HCT116 (cell line): ENCODE measurements at regions not wholly inside any gene's neighbourhood (a gene's known extent, or its start where the extent isn't known, plus 50 kb on each side); places are given as distances from the start of the nearest gene placed in this dataset.

ENCODE experiments used
- CBX3 ChIP-seq: IDR thresholded peaks from 2 replicates; pipeline ENCODE4 v1.6.1; 2012; ENCODE audit warnings: low read depth
- EGR1 ChIP-seq: IDR thresholded peaks from 2 replicates; pipeline ENCODE4 v1.6.1; 2012; ENCODE audit warnings: low read depth
- EZH2 ChIP-seq: fragments of 200-600 bp; sonication (generic); IDR thresholded peaks from 2 replicates; pipeline ENCODE4 v1.6.1; 2017; ENCODE audit warnings: antibody characterized with exemption, mixed run types
- FOSL1 ChIP-seq: IDR thresholded peaks from 2 replicates; pipeline ENCODE4 v1.6.1; 2012; ENCODE audit warnings: low read depth
- POLR2A ChIP-seq: IDR thresholded peaks from 2 replicates; pipeline ENCODE4 v1.7.0; 2011; ENCODE audit warnings: borderline replicate concordance; ENCODE audit not compliant: insufficient read depth, insufficient read length; ENCODE audit errors: extremely low read depth
- POLR2AphosphoS5 ChIP-seq: IDR thresholded peaks from 2 replicates; pipeline ENCODE4 v1.6.1; 2011; ENCODE audit warnings: mild to moderate bottlenecking, low read depth, low read length, moderate library complexity
- RAD21 ChIP-seq: IDR thresholded peaks from 2 replicates; pipeline ENCODE4 v1.6.1; 2012; ENCODE audit warnings: low read depth, mild to moderate bottlenecking
- SRF ChIP-seq: IDR thresholded peaks from 2 replicates; pipeline ENCODE4 v1.6.1; 2012; ENCODE audit warnings: low read depth
- YY1 ChIP-seq: IDR thresholded peaks from 2 replicates; pipeline ENCODE4 v1.6.1; 2011; ENCODE audit warnings: low read length, low read depth, moderate library complexity, mild to moderate bottlenecking; ENCODE audit not compliant: insufficient replicate concordance; ENCODE audit errors: extremely low read depth
- ZNF274 ChIP-seq: fragments of 200-500 bp; sonication (Bioruptor generic); IDR thresholded peaks from 2 replicates; pipeline ENCODE4 v1.6.1; 2014; ENCODE audit warnings: mild to moderate bottlenecking, low read depth, low read length, inconsistent platforms
- TF ChIP-seq, protein P1 (sequence below), 3 experiments: fragments of 200-600 bp in 1 of 3; sonication (generic) in 1 of 3; IDR thresholded peaks in 2 of 3; conservative IDR thresholded peaks in 1 of 3; 2 replicates each; pipeline ENCODE4 v1.5.1; 2012 to 2017; ENCODE audit warnings: low read depth in 2 of 3, low read length in 2 of 3, antibody characterized with exemption in 1 of 3, borderline replicate concordance in 1 of 3, control low read depth in 1 of 3, mild to moderate bottlenecking in 1 of 3, mixed read lengths in 1 of 3, mixed run types in 1 of 3, moderate library complexity in 1 of 3; ENCODE audit not compliant: insufficient read depth in 1 of 3
- TF ChIP-seq, protein P2 (sequence below): IDR thresholded peaks from 2 replicates; pipeline ENCODE4 v1.6.1; 2012; ENCODE audit warnings: low read depth
- TF ChIP-seq, protein P3 (sequence below): IDR thresholded peaks from 2 replicates; pipeline ENCODE4 v1.6.1; 2011; ENCODE audit warnings: mild to moderate bottlenecking, low read length, moderate library complexity; ENCODE audit not compliant: insufficient replicate concordance; ENCODE audit errors: extremely low read depth
- TF ChIP-seq, protein P4 (sequence below): IDR thresholded peaks from 2 replicates; pipeline ENCODE4 v1.6.1; 2012

DNA sequence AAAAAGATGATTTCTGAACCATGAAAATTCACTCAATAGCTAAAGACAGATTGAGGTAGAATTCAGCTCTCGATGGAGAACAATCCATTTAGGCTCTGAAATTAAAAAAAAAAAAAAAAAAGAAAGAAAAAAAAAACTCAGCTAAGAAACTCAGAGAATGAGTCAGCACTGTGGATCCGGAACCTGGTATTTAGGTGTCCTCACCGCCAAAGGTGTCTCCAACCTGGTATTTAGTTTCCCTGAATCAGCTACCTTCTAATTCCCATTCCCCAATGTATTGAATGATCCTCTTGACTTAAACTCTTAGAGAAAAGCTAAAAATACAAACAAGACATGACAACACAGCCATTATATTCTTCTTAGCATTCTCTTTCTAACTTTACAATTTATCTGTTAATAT is 150.3 kb upstream of the RASGEF1B start:
- TF ChIP-seq, protein P1, sequence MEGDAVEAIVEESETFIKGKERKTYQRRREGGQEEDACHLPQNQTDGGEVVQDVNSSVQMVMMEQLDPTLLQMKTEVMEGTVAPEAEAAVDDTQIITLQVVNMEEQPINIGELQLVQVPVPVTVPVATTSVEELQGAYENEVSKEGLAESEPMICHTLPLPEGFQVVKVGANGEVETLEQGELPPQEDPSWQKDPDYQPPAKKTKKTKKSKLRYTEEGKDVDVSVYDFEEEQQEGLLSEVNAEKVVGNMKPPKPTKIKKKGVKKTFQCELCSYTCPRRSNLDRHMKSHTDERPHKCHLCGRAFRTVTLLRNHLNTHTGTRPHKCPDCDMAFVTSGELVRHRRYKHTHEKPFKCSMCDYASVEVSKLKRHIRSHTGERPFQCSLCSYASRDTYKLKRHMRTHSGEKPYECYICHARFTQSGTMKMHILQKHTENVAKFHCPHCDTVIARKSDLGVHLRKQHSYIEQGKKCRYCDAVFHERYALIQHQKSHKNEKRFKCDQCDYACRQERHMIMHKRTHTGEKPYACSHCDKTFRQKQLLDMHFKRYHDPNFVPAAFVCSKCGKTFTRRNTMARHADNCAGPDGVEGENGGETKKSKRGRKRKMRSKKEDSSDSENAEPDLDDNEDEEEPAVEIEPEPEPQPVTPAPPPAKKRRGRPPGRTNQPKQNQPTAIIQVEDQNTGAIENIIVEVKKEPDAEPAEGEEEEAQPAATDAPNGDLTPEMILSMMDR (IDR thresholded peaks at IDR 0.05 in 2 of 3, conservative IDR thresholded peaks at IDR 0.05 in 1 of 3; ENCODE audit: borderline replicate concordance in 1 of 3, insufficient read depth in 1 of 3, low read depth in 2 of 3, low read length in 2 of 3), result no peak
- TF ChIP-seq, protein P2, sequence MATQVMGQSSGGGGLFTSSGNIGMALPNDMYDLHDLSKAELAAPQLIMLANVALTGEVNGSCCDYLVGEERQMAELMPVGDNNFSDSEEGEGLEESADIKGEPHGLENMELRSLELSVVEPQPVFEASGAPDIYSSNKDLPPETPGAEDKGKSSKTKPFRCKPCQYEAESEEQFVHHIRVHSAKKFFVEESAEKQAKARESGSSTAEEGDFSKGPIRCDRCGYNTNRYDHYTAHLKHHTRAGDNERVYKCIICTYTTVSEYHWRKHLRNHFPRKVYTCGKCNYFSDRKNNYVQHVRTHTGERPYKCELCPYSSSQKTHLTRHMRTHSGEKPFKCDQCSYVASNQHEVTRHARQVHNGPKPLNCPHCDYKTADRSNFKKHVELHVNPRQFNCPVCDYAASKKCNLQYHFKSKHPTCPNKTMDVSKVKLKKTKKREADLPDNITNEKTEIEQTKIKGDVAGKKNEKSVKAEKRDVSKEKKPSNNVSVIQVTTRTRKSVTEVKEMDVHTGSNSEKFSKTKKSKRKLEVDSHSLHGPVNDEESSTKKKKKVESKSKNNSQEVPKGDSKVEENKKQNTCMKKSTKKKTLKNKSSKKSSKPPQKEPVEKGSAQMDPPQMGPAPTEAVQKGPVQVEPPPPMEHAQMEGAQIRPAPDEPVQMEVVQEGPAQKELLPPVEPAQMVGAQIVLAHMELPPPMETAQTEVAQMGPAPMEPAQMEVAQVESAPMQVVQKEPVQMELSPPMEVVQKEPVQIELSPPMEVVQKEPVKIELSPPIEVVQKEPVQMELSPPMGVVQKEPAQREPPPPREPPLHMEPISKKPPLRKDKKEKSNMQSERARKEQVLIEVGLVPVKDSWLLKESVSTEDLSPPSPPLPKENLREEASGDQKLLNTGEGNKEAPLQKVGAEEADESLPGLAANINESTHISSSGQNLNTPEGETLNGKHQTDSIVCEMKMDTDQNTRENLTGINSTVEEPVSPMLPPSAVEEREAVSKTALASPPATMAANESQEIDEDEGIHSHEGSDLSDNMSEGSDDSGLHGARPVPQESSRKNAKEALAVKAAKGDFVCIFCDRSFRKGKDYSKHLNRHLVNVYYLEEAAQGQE, result no peak
- TF ChIP-seq ZNF274 (no peak), YY1 (no peak), CBX3 (no peak), EGR1 (no peak), POLR2A (no peak), RAD21 (no peak), POLR2AphosphoS5 (no peak), SRF (no peak), FOSL1 (no peak), EZH2 (no peak)
- TF ChIP-seq, protein P3, sequence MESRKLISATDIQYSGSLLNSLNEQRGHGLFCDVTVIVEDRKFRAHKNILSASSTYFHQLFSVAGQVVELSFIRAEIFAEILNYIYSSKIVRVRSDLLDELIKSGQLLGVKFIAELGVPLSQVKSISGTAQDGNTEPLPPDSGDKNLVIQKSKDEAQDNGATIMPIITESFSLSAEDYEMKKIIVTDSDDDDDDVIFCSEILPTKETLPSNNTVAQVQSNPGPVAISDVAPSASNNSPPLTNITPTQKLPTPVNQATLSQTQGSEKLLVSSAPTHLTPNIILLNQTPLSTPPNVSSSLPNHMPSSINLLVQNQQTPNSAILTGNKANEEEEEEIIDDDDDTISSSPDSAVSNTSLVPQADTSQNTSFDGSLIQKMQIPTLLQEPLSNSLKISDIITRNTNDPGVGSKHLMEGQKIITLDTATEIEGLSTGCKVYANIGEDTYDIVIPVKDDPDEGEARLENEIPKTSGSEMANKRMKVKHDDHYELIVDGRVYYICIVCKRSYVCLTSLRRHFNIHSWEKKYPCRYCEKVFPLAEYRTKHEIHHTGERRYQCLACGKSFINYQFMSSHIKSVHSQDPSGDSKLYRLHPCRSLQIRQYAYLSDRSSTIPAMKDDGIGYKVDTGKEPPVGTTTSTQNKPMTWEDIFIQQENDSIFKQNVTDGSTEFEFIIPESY, result no peak
- TF ChIP-seq, protein P4, sequence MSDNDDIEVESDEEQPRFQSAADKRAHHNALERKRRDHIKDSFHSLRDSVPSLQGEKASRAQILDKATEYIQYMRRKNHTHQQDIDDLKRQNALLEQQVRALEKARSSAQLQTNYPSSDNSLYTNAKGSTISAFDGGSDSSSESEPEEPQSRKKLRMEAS, result no peak
